ENCODE measurements at regions not wholly inside any gene's neighbourhood (a gene's known extent, or its start where the extent isn't known, plus 50 kb on each side); places are given as distances from the start of the nearest gene placed in this dataset.

DNA sequence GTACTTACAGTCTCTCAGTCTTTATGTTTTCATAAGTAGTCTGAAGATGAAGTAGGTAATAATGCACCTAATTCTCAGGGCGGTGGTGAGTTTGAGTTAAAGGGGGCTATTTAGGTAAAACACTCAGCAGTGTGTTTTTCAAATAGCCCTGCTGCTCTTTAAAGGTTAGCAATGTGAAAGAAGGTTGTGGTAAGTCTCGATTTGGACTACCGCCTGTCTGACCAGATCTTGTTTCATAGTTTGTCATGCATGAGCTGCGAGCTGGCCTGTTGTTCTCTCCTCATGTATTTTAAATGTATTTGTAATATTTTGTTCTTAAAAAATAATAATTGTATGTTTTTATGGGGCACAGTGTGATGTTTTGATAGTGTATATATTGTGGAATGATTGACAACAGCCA, 340.2 kb downstream of the DHX35 start:
- ATAC-seq (no peak), DNase-seq (no peak)

DNA sequence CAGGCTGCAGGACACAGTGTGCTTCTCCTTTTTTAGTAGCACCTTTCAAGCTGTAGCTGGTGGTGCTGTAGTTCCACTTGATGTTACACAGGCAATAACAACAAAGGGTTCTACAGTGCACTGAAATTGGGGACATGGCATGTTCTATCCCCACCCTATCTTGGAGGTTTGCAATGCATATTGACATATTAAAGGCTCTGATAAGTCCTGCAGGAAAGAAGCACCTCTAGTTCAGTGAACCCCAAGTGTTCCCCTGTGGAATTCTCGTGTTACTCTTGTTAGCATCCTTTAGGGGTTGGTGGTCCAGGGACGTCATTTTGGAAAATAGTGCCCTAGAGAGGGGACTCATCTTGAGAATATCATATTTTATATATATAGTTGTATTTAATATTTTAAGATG, 337.6 kb downstream of the DHX35 start:
- no peak for ATAC-seq
- DNase-seq = no peak

DNA sequence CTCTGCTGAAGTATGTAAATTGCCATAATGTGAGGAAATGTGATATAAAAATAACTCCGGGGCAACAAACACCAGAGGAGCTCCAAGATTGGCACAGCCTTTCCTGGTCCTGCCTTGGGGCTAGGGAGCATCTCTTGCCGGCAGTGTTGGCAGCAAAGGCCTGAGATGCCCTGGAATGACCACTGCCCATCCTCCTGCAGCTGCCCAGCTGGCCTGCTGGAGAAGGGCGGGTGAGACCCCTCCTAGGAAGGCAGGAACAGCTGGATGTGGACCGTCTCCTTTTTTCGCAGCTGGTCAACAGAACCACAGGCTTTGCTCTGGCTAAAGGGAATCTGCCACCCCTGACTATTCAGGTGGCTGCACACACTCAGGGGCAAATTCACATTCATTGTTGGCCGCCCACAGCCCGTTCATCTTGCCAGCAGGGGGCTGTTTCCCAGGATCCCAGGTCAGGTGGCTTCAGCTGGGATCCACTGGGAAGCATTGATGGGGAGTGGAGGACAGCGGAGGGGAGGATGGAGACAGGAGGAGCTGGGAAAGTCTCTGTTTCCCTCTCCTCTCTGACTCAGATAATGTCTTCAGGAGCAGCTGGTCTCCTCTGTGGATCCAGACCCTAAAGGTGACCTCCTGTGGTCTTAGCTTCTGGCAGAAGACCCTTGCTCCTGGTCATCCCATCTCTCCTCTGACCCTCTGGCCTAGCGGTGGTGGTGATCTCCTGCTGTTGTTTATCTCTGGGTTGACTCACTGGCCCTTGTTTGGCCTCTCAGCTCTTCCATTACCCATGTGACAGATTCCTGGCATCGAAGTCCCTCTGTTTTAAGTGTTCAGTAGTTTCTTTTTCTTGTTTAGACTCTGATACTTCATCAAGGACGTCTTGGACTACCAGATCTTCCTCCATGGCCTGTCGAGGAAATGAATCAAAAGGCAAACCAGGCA, 336.7 kb downstream of the DHX35 start:
- ATAC-seq = no peak
- DNase-seq = no peak

DNA sequence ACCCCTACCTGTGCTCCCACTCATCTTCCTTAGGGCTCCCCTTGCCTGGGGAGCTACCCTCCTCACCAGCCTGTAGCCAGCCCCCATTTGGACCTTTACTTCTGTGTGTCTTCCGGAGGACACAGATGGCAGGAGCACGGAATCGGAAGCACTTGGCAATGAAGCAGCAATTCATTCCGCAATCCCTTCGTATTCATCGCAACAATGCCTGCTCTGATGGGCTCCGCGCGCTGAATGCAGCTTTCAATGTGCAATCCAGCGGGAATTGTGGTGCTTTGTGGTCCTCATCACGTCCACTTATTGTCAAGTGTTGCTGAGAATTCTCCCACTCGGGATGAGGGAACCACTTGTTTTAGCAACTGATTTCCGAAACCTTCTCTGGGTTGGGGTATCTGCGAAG, 336.0 kb downstream of the DHX35 start:
- no peak for DNase-seq

DNA sequence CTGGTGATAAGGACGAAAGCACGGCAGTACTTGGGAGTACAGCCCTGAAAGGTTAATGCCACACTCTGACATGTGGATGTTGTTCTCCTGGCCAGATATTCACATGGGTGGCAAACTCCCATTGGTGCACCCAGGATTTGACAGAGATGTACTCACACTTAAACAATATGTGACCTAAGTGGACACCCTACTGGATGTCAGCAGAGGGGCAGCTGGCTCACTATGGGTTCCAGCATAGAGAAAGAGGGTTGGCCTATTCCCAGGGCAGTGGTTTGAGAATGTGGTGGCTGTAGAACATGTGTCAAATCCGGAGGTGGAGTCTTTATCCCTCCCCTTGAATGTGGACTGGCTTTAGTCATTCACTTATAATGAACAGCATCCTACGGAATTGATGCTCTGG, 333.2 kb downstream of the DHX35 start:
- DNase-seq = no peak
- no peak for ATAC-seq

More for the DNA sequence above, 336.0 kb downstream of the DHX35 start:
- no peak for ATAC-seq

DNA sequence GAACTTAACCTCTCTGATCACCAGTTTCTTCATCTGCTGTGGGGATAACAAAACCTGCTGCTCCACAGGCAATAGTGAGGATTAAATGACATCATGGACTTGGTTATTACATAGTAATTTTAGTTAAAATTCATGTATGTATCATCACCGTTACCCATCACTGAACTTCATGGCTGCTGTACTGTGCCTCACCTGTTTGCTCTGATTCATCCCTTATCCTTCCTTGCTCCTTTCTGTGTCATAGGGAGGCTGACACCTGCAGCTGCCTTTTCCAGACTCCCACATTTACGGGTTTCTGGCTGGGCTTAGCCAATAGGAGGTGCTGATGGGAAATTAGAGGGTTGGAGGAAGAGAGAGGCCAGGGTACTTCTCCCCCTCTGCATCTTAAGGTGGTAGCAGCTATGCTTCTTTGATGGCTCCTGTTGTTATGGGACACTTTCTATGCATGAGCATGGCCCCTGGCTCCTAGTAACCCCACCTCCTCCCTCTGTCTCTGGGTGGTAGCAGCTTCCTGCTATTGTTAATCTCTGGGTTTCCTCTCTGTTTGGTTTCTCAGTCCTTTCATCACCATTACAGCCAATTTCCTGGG, 332.1 kb downstream of the DHX35 start:
- DNase-seq (no peak), ATAC-seq (no peak)

DNA sequence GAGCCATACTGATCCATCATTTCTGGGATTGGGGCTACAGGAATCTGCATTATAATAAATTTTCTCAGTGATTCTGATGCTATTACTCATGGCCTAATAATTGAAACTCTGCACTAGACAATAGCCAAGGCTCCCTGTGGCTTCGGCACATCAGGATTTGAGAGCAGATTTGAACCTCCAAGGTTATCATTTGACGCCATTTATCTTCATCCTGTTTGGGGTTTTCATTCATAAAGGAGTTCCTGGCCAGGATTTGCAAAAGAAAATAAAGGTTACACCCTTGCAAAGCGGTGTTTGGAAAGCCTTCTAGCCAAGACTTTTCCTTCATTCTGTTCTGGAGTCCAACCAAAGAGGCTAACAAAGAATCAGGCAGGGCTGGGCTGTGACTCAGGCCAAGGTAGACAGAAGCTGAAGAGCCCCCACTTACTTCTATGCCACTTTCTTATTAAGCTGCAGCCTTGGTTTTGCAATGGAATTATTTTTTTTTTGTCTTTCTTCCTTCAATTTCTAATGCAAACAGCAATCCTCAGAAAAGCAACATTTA, 330.1 kb downstream of the DHX35 start:
- ATAC-seq = no peak
- no peak for DNase-seq

DNA sequence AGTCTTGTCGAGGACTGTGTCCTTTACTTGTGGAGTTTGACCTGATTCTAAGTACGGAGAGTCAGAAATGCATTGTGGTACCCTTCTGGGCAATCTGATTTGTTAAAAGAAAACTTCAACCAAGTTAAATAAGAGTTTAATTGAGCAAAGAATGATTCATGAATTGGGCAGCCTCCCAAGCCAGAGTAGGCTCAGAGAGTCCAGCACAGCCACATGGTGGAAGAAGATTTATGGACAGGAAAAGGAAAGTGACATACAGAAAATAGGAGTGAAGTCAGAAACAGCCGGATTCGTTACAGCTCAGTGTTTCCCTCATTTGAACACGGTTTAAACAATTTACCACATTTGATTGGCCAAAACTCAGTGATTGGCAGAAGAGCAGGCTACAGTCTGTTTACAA, 329.2 kb downstream of the DHX35 start:
- no peak for ATAC-seq
- DNase-seq = no peak

DNA sequence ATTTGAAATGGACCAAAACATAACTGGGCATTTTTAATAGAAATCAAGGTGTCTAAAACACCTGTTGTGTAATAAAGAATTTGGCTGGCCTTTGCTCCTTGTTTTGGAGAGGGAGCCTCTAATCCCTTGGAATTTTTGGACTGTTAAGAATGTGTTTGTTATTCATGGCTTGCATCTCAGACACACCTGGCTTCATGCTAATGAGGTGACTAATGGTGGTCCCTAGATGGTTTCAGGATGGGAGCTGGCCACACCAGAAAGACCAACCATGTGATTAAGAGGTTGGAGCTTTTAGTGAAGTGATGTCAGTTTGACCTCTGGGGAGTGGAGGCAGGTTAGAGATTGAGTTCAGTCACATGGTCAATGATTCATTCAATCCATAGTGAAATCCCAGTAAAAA, 328.4 kb downstream of the DHX35 start:
- DNase-seq = no peak
- ATAC-seq = no peak

DNA sequence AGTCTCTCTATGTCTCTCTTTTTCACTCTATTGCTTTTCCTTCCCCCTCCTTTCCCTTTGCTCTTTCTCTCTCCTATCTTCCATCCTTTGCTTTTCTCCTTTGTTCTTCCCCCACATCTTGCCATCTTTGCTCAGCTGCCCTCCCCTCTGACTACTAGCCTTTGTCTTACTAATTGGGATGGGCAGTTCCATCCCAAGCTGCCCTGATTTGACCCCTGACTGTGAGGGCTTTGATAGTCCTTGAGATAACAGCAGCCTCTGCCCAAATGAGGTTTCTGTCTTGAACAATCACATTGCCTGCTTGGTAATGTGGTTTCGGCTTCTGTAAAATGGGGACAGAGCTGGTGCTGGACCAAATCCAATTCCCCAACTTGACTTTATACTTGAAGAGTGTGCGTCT, 327.7 kb downstream of the DHX35 start:
- no peak for DNase-seq
- ATAC-seq = no peak

DNA sequence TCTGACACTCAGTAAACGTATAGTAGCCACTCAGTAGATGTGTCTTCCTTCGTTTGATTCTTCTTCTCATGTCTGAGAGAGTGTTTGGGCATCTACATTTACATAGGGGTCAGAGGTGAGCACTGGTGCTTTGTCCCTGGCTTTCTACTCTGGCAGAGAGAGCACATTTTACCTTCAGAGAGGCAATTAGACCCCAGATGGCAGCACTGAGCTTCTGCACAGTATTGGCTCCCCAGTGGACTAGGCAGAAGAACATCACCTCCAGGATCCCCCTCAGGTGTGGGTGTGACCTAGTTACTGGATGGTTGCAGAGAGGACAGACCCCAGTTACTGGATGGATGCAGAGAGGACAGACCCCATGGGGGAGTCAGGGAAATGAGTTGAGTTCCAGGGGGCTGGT, 327.2 kb downstream of the DHX35 start:
- ATAC-seq (no peak), DNase-seq (no peak)

DNA sequence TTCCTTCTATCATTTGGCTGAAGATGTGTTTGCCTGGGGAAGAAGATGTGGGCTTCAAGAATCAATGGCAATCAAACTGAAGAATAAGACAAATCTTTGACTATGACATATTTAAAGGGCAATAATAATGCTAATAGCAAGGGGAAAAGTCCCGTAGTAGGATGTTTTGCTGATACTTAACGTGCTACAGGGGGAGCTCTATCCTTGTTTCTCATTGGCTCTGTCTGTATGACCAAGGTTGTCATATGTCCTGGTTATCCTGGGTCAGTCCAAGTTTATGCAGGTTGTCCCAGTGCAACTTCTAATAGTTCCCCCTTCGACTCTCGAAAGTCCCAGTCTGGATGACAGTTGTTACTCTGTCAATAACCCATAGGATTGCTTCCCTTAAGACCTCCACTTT, 321.3 kb downstream of the DHX35 start:
- ATAC-seq = no peak
- DNase-seq = no peak

DNA sequence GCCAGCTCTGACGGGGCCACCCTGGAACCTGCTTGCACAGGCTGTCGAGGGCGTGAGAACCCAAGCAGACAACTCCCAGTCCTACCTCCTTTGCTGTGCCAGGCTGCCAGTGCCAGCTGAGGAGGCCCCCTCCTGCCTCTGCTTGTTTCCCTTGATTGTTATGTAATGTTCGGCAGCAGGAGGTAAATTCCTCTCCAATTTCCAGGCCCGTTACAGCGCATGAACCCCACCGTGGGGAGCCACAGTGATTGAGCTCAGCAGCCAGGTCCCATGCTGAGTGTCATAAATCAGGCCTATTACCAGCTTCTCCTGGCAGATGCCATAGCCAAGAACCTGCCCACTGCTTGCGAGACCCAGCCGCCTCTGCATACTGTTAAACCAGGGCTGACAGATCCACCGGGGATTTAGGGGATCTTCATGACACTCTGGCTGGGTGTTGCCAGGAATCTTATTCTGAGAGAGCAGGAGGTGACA, 320.5 kb downstream of the DHX35 start:
- DNase-seq (no peak), ATAC-seq (no peak)

DNA sequence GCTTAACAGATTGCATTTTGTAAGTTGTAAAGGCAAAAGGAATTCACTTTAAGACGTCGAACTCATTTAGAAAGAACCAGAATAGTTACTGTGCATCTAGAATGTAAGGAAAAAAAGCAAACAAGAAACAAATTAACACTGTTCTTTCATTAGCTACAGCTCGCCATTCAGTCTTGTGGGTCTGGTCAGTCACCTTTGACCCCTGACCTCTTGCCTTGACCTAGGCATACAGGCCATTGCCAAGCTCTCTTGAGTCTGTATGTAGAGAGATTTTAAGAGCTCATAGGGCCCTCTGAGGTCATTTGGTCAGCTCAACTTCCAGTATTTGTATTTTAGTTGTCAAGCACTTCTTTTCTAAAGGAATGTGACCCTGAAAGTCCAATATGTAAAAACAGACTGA, 318.7 kb downstream of the DHX35 start:
- no peak for ATAC-seq
- DNase-seq = no peak

DNA sequence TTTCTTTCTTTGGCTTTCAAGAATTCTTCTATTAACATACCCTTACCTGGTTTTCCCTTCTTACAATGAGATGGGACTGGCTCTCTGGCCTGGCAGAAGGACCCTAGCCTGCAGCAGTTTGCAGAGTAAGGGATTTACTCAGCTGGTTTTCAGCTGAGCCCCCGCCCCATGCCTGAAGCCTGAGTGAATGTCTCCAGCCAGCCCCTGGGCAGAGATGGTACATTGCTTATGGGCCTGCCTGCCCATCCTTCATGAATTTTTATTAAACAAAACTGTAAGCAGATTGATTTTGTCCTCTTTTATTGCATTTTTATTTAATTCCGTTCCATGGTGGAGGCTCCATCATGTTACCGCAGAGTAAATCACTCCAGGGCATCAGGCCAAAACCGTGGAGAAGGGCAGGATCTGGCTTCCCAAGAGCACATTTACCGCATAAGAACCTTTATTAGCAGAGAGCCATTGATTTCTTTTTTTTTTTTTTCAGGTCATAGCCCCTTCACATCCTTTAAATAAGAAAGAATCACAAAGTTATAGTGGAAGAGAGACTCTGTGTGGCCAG, 316.2 kb downstream of the DHX35 start:
- ATAC-seq = no peak

DNA sequence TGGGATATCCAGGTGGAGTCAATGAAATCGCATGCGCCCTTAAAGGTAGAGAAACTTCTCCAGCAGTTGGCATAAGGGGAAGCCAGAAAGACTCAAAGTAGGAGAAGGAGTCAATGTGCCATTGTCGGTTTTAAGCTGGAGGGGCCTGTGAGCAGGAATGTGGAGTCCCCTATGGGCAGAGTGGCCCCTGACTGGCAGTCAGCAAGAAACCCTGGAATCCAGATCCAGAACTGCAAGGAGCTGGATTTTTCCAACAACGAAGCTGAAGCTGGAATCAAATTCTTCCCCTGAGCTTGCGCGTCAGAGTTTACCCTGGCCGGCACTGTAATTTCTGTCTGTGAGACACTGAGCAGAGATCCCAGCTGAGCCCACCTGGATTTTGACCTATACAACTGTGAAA, 315.0 kb downstream of the DHX35 start:
- no peak for ATAC-seq
- DNase-seq = no peak

More for the DNA sequence above, 316.2 kb downstream of the DHX35 start:
- DNase-seq = no peak

DNA sequence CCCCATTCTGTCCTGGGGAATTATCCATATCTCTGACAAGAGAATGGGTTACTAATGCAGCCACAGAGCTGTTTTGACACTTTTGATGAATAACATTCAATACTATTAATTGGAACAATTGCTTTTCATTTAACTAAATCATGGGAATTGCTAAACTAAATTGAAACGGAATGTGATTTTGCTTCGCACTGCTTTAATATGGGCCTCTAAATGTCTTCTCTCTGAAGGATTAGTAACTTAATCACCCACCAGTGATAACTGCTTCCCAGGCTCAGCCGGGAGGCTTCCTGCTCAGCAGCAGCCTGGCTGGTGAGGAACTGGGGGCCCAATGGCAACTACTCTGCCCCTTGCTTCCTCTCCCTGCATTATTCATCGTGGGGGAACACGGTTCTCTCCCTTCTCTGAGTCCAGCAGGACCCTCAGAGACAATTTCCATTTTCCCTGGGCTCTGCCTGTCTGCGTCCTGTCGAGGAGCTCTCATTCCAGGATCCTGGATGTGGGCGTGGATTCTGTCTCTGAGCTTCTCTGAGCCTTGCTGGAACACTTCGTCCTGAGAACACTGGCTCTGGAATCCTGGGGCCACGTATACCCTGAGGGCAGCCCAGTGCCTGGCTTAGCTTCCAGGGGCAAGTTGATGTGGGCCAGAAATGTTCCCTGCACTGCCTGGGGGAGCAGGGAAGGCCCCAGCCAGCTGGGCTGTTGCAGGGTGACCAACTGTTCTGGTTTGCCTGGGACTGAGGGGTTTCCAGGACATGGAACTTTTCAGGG, 308.9 kb downstream of the DHX35 start:
- ATAC-seq (no peak), DNase-seq (no peak)

DNA sequence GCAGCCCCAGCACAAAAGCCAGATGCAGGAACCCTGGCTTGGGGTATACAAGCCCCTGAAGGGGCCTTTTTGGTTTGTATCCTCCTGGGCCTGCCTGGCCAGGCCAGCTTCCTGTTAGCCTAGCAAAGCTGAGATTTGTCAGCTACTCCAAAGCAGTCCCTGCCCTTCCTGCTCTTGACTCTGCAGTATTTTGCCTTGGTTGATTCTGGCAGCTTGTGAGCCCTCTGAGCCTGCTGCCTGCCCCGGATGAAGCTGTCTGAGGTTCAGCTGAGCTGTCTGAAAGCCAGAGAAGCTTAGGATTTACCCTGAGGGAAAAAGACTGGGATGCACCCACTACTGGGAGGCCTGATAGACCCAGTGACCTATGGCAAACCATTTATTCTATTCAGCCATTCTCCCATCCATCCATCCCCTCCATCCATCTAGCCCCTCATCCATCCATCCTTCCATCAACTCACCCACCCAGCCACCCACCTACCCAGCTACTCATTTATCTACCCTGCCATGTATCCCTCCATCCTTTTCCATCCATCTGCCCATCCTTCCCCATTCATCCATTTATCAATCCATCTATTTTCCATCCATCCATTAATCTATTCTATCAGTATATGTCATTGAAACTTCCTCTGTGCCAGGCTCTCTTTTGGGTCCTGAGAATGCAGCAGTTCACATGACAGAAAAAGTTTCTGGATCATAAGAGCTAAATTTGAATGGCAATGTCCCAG, 307.5 kb downstream of the DHX35 start:
- no peak for ATAC-seq
- no peak for DNase-seq

DNA sequence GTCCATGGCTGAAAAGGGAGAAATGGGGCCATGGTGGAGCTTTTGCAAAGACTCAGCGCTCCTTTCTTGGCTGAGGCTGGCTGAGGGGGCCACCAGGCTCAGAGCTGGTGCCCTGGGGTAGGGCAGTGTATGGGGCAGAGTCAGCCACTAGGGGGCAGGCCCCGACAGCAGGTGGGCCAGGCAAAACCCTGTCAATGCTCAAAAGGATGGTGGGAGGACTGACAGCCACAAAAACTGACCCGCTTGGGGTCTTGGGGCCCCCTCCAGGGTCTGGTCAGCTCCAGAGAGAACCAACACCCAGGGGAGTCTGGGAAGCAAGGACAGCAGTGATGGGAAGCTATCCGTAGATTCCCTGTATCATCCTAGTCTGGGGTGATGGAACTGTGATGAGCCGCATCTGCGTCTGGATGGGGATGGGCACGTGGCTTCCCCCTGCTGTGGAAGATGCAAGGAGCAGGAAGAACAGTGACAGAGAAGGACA, 306.9 kb downstream of the DHX35 start:
- peak; percentile 67 for DNase-seq
- ATAC-seq = peak; percentile 71

DNA sequence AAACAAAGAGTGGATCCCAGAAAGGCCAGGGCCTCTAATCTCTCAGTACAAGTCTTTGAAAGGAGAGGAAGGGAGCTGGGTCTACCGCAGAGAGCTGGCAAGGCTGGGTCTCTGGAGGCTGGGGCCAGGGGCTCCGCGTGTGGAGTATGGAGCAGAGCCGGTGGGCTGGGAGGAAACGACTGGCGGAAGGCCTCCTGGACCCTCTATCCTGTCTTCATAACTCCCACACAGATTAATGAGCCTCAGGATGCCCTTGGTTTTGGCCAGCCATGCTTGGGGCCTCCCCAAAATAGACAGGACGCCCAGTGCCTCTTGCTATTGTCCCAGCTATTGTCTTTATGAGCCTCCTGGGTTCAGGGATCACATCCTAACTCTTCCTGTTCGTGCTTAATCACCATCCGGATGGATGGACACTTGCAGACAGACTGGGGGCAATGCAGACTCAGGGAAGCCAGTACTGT, 306.4 kb downstream of the DHX35 start:
- no peak for ATAC-seq
- no peak for DNase-seq

DNA sequence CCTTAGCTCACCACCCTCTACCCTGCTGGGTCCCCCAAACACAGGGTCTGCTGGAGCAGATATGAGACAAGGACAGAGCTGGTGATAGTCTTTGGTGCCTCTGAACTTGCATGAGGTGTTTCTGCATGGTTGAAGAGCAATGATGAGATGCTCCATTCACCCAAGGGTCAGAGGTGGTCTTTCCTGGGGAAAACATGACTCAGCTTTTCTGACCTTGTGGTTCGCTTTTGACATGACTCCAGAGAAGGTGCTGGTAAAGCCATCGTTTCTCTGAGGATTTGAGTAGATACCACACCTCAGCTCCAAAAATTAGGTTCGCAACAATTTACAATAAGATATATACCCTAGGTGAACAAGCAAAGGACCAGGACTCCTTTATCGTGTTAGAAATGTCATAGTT, 304.8 kb downstream of the DHX35 start:
- DNase-seq (no peak), ATAC-seq (no peak)
